Left renal cortex interstitium (tissue), 4 donors: ENCODE measurements at regions not wholly inside any gene's neighbourhood (a gene's known extent, or its start where the extent isn't known, plus 50 kb on each side); places are given as distances from the start of the nearest gene placed in this dataset.

Experiments used
- DNase-seq, 4 donors: peaks; one replicate each; pipeline ENCODE4 v3.0.0-alpha.2; 2013; ENCODE audit warnings: low read depth in 4 of 4, low spot score in 2 of 4, missing footprints in 1 of 4

- DNase-seq, result no peak
These were observed 398.3 kb downstream of the FBXO15 start for GRCh38 chr18:73749304-73749703.

GRCh38 chr18:73748731-73749130 lies 398.9 kb downstream of the FBXO15 start:
- no peak for DNase-seq

- no peak for DNase-seq
These were observed 401.5 kb downstream of the FBXO15 start for GRCh38 chr18:73746101-73746500.

- DNase-seq, result no peak
These were observed 404.7 kb downstream of the FBXO15 start for GRCh38 chr18:73742957-73743356.

GRCh38 chr18:73741946-73742345 lies 405.7 kb downstream of the FBXO15 start:
- no peak for DNase-seq

GRCh38 chr18:73739098-73739497 lies 408.5 kb downstream of the FBXO15 start:
- no peak for DNase-seq

GRCh38 chr18:73737990-73738389 lies 409.6 kb downstream of the FBXO15 start:
- no peak for DNase-seq

- no peak for DNase-seq
These were observed 411.8 kb downstream of the FBXO15 start for GRCh38 chr18:73735836-73736235.

- no peak for DNase-seq
These were observed 413.8 kb downstream of the FBXO15 start for GRCh38 chr18:73733806-73734314.

GRCh38 chr18:73733376-73733775 lies 414.3 kb downstream of the FBXO15 start:
- DNase-seq, result no peak

GRCh38 chr18:73728657-73729056 lies 419.0 kb downstream of the FBXO15 start:
- DNase-seq, result no peak

GRCh38 chr18:73724958-73725357 lies 422.7 kb downstream of the FBXO15 start:
- DNase-seq, result no peak

GRCh38 chr18:73719611-73720010 lies 428.0 kb downstream of the FBXO15 start:
- DNase-seq, result no peak

- no peak for DNase-seq
These were observed 430.1 kb downstream of the FBXO15 start for GRCh38 chr18:73717570-73717969.

- DNase-seq, result no peak
These were observed 432.4 kb downstream of the FBXO15 start for GRCh38 chr18:73715210-73715670.

- peak in 1 of 4 donors; percentile 19 for DNase-seq
These were observed 433.2 kb downstream of the FBXO15 start for GRCh38 chr18:73714466-73714865.

- DNase-seq, result no peak
These were observed 436.4 kb downstream of the FBXO15 start for GRCh38 chr18:73711256-73711655.

GRCh38 chr18:73708591-73708990 lies 439.0 kb downstream of the FBXO15 start:
- DNase-seq, result no peak

GRCh38 chr18:73707035-73707434 lies 440.6 kb downstream of the FBXO15 start:
- DNase-seq, result no peak

- no peak for DNase-seq
These were observed 450.3 kb downstream of the FBXO15 start for GRCh38 chr18:73697353-73697752.

GRCh38 chr18:73696698-73697097 lies 450.9 kb downstream of the FBXO15 start:
- no peak for DNase-seq

- DNase-seq, result no peak
These were observed 451.5 kb downstream of the FBXO15 start for GRCh38 chr18:73696171-73696570.

- DNase-seq, result no peak
These were observed 454.5 kb downstream of the FBXO15 start for GRCh38 chr18:73693091-73693490.
